T-helper 1 cell treated with Interleukin-12 subunit alpha and Interleukin-12 subunit beta and Interleukin-4 antibody, amounts not matched to agents 30 μg/mL and 1 μg/mL, for 36 hours (primary cell): ENCODE measurements at regions not wholly inside any gene's neighbourhood (a gene's known extent, or its start where the extent isn't known, plus 50 kb on each side); places are given as distances from the start of the nearest gene placed in this dataset.

Source experiments
- H3K27ac Mint-ChIP-seq: one replicate; pipeline ENCODE4 v1.8.0; 2021; ENCODE audit warnings: mild to moderate bottlenecking, mixed read lengths
- H3K27me3 Mint-ChIP-seq: one replicate; pipeline ENCODE4 v1.8.0; 2021; ENCODE audit warnings: low read depth, mixed read lengths
- H3K36me3 Mint-ChIP-seq: one replicate; pipeline ENCODE4 v1.8.0; 2021; ENCODE audit warnings: low read depth, mixed read lengths
- H3K4me1 Mint-ChIP-seq: one replicate; pipeline ENCODE4 v1.8.0; 2021; ENCODE audit warnings: low read depth, mixed read lengths
- H3K4me3 Mint-ChIP-seq: one replicate; pipeline ENCODE4 v1.8.0; 2021; ENCODE audit warnings: mild to moderate bottlenecking, moderate library complexity, mixed read lengths
- H3K9me3 Mint-ChIP-seq: one replicate; pipeline ENCODE4 v1.8.0; 2021; ENCODE audit warnings: mixed read lengths

DNA sequence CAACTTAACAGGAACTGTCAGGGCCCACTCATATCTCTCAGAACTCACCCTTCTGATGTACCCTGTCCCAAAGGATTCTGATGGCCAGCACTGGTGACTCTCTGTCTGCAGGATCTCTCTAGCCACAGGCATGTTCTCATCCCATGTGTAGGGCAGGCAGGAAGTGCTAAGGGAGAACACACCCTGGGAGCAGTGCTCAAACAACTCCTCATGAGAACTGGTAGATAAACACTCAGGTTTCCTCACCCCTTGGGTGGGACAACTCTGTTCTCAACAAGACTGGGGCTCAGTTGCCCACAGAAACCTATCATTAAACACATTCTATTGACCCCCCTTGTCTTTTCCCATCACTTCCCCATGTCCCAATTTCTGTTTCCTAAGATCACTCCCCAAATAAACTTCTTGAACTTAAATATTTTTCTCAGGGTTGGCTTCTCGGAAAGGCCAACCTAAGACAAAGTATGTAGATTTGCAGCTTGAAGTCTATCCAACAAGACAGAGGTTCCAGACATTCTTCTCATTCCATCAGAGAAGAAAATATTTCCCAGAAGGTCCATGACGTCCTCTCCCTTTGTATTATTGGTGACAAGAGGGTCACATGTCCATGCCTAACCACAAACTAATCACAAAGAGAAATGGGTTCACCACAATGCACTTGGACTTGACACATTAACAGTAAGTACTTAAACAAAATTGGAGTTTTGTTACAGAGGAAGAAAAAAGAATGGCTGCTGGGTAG is 276.6 kb upstream of the GADL1 start:
- peaks cover 6% of the 10 kb centered on the region for H3K36me3 Mint-ChIP-seq
- H3K4me3 Mint-ChIP-seq, result no peak overlapping the region
- no peaks in the 10 kb centered on the region for H3K27me3 Mint-ChIP-seq
- peaks cover 10% of the 10 kb centered on the region for H3K9me3 Mint-ChIP-seq
- H3K4me1 Mint-ChIP-seq, result peaks cover 21% of the 10 kb centered on the region
- H3K27ac Mint-ChIP-seq, result no peak overlapping the region

GRCh38 chr3:31172336-31172735 is 277.9 kb upstream of the GADL1 start:
- Mint-ChIP-seq H3K36me3 (peaks cover 6% of the 10 kb centered on the region), H3K4me1 (peaks cover 15% of the 10 kb centered on the region), H3K9me3 (peaks cover 10% of the 10 kb centered on the region), H3K4me3 (no peak overlapping the region), H3K27ac (no peak overlapping the region), H3K27me3 (no peaks in the 10 kb centered on the region)

GRCh38 chr3:31173118-31173718 is 278.8 kb upstream of the GADL1 start:
- Mint-ChIP-seq H3K27ac (no peak overlapping the region), H3K36me3 (peaks cover 6% of the 10 kb centered on the region), H3K4me1 (peaks cover 17% of the 10 kb centered on the region), H3K4me3 (no peak overlapping the region), H3K27me3 (no peaks in the 10 kb centered on the region), H3K9me3 (peaks cover 10% of the 10 kb centered on the region)

GRCh38 chr3:31174079-31174478 is 279.6 kb upstream of the GADL1 start:
- no peak overlapping the region for H3K27ac Mint-ChIP-seq
- no peak overlapping the region for H3K4me3 Mint-ChIP-seq
- H3K36me3 Mint-ChIP-seq, result peaks cover 6% of the 10 kb centered on the region
- no peaks in the 10 kb centered on the region for H3K27me3 Mint-ChIP-seq
- H3K4me1 Mint-ChIP-seq, result peaks cover 17% of the 10 kb centered on the region
- peaks cover 16% of the 10 kb centered on the region for H3K9me3 Mint-ChIP-seq

DNA sequence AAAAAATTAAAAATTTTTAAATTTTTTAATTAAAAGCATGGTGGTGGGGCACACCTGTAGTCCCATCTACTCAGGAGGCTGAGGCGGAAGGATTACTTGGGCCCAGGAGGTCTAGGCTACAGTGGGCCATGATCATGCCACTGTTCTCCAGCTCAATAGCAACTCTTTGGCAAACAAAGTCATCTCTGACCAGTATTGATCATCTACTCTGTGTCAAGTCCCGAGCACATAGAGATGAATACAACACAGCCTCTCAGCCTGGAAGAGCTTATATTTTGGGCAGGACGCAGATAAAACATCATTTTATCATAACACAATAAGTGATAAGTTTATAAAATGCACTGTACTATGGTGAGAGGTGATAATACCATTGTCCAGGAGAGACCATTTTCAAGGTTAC is 281.6 kb upstream of the GADL1 start:
- Mint-ChIP-seq H3K36me3 (peaks cover 6% of the 10 kb centered on the region), H3K4me3 (no peak overlapping the region), H3K27ac (no peak overlapping the region), H3K27me3 (no peaks in the 10 kb centered on the region), H3K4me1 (peaks cover 12% of the 10 kb centered on the region), H3K9me3 (peaks cover 21% of the 10 kb centered on the region)

- Mint-ChIP-seq H3K27ac (no peak overlapping the region), H3K9me3 (peaks cover 17% of the 10 kb centered on the region), H3K4me1 (peaks cover 1% of the 10 kb centered on the region), H3K4me3 (no peak overlapping the region), H3K36me3 (no peaks in the 10 kb centered on the region), H3K27me3 (no peaks in the 10 kb centered on the region)
Measured at GRCh38 chr3:31178467-31178866, 284.0 kb upstream of the GADL1 start.

DNA sequence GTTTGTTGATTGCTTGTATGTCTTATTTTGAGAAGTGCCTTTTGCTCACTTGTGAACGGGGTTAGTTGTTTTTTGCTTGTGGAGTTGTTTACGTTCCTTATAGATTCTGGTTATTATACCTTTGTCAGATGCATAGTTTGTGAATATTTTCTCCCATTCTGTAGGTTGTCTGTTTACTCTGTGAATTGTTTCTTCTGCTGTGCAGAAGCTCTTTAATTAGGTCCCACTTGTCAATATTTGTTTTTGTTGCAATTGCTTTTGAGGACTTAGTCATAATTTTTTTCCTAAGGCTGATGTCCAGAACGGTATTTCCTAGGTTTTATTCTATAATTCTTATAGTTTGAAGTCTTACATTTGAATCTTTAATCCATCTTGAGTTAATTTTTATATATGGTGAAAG is 285.3 kb upstream of the GADL1 start:
- Mint-ChIP-seq H3K4me1 (peaks cover 1% of the 10 kb centered on the region), H3K27ac (no peak overlapping the region), H3K36me3 (no peaks in the 10 kb centered on the region), H3K9me3 (peaks cover 12% of the 10 kb centered on the region), H3K27me3 (no peaks in the 10 kb centered on the region), H3K4me3 (no peak overlapping the region)

DNA sequence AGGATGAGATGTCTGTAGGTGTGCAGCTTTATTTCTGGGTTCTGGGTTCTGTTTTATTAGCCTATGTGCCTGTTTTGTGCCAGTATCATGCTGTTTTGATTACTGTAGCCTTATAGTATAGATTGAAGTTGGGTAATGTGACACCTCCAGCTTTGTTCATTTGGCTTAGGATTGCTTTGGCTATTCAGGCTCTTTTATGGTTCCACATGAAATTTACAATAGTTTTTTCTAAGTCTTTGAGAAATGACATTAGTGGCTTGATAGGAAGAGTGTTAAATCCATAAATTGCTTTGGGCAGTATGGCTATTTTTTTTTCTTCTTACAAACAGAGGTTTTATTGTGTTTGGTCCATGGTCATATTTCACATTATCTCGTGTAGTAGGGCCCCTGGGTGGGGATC is 285.8 kb upstream of the GADL1 start:
- no peaks in the 10 kb centered on the region for H3K36me3 Mint-ChIP-seq

GRCh38 chr3:31181661-31182060 is 287.2 kb upstream of the GADL1 start:
- Mint-ChIP-seq H3K36me3 (no peaks in the 10 kb centered on the region), H3K4me3 (no peak overlapping the region), H3K27ac (no peak overlapping the region)

More for the DNA sequence above, 285.8 kb upstream of the GADL1 start:
- Mint-ChIP-seq H3K9me3 (peaks cover 12% of the 10 kb centered on the region), H3K27me3 (no peaks in the 10 kb centered on the region), H3K4me3 (no peak overlapping the region), H3K27ac (no peak overlapping the region), H3K4me1 (peaks cover 1% of the 10 kb centered on the region)

GRCh38 chr3:31182661-31183060 is 288.2 kb upstream of the GADL1 start:
- no peak overlapping the region for H3K27ac Mint-ChIP-seq

More at GRCh38 chr3:31181661-31182060, 287.2 kb upstream of the GADL1 start:
- H3K27me3 Mint-ChIP-seq, result no peaks in the 10 kb centered on the region
- H3K9me3 Mint-ChIP-seq, result peaks cover 12% of the 10 kb centered on the region
- peaks cover 1% of the 10 kb centered on the region for H3K4me1 Mint-ChIP-seq

GRCh38 chr3:31184261-31185061 is 290.0 kb upstream of the GADL1 start:
- H3K4me1 Mint-ChIP-seq, result no peaks in the 10 kb centered on the region
- no peak overlapping the region for H3K4me3 Mint-ChIP-seq
- H3K9me3 Mint-ChIP-seq, result peaks cover 3% of the 10 kb centered on the region
- no peak overlapping the region for H3K27ac Mint-ChIP-seq
- H3K36me3 Mint-ChIP-seq, result no peaks in the 10 kb centered on the region
- no peaks in the 10 kb centered on the region for H3K27me3 Mint-ChIP-seq

More at GRCh38 chr3:31182661-31183060, 288.2 kb upstream of the GADL1 start:
- H3K4me3 Mint-ChIP-seq, result no peak overlapping the region
- H3K4me1 Mint-ChIP-seq, result peaks cover 1% of the 10 kb centered on the region
- H3K36me3 Mint-ChIP-seq, result no peaks in the 10 kb centered on the region
- H3K27me3 Mint-ChIP-seq, result no peaks in the 10 kb centered on the region
- H3K9me3 Mint-ChIP-seq, result peaks cover 12% of the 10 kb centered on the region

- no peak overlapping the region for H3K4me3 Mint-ChIP-seq
- no peaks in the 10 kb centered on the region for H3K9me3 Mint-ChIP-seq
- H3K36me3 Mint-ChIP-seq, result no peaks in the 10 kb centered on the region
- H3K4me1 Mint-ChIP-seq, result no peaks in the 10 kb centered on the region
- H3K27me3 Mint-ChIP-seq, result no peaks in the 10 kb centered on the region
- no peak overlapping the region for H3K27ac Mint-ChIP-seq
Measured at GRCh38 chr3:31185062-31185357, 290.5 kb upstream of the GADL1 start.

GRCh38 chr3:31186041-31186440 is 291.6 kb upstream of the GADL1 start:
- Mint-ChIP-seq H3K36me3 (no peaks in the 10 kb centered on the region), H3K27me3 (no peaks in the 10 kb centered on the region), H3K4me1 (no peaks in the 10 kb centered on the region), H3K9me3 (no peaks in the 10 kb centered on the region), H3K4me3 (no peak overlapping the region), H3K27ac (no peak overlapping the region)

- H3K27ac Mint-ChIP-seq, result no peak overlapping the region
- H3K4me3 Mint-ChIP-seq, result no peak overlapping the region
- H3K27me3 Mint-ChIP-seq, result no peaks in the 10 kb centered on the region
- peaks cover 5% of the 10 kb centered on the region for H3K36me3 Mint-ChIP-seq
- H3K4me1 Mint-ChIP-seq, result no peaks in the 10 kb centered on the region
- H3K9me3 Mint-ChIP-seq, result peaks cover 7% of the 10 kb centered on the region
Measured at GRCh38 chr3:31187380-31187779, 292.9 kb upstream of the GADL1 start.

- peaks cover 1% of the 10 kb centered on the region for H3K4me1 Mint-ChIP-seq
Measured at GRCh38 chr3:31188112-31188511, 293.7 kb upstream of the GADL1 start.

More at GRCh38 chr3:31188112-31188511, 293.7 kb upstream of the GADL1 start:
- Mint-ChIP-seq H3K27me3 (no peaks in the 10 kb centered on the region), H3K4me3 (no peak overlapping the region), H3K36me3 (peaks cover 6% of the 10 kb centered on the region), H3K9me3 (peaks cover 8% of the 10 kb centered on the region), H3K27ac (no peak overlapping the region)
